HG03558 (cell line): ENCODE measurements at regions not wholly inside any gene's neighbourhood (a gene's known extent, or its start where the extent isn't known, plus 50 kb on each side); places are given as distances from the start of the nearest gene placed in this dataset.

ENCODE experiments used
- ATAC-seq: cut with Tn5 transposase; IDR thresholded peaks from one replicate; pipeline ENCODE4 v1.9.1; 2021; ENCODE audit warnings: moderate number of reproducible peaks; ENCODE audit not compliant: unreplicated experiment; ENCODE audit errors: extremely low read depth

GRCh38 chr4:23547601-23548000 is 342.2 kb downstream of the PPARGC1A start:
- ATAC-seq, result no peak

- ATAC-seq, result no peak
These were observed 342.8 kb downstream of the PPARGC1A start for GRCh38 chr4:23547096-23547495.

GRCh38 chr4:23539969-23540569 is 349.8 kb downstream of the PPARGC1A start:
- no peak for ATAC-seq

GRCh38 chr4:23533859-23534258 is 356.0 kb downstream of the PPARGC1A start:
- ATAC-seq, result no peak

GRCh38 chr4:23516716-23517115 is 373.1 kb downstream of the PPARGC1A start:
- ATAC-seq, result no peak

GRCh38 chr4:23504083-23504482 is 385.8 kb downstream of the PPARGC1A start:
- ATAC-seq, result no peak

GRCh38 chr4:23500894-23501449 is 388.9 kb downstream of the PPARGC1A start:
- no peak for ATAC-seq

GRCh38 chr4:23485801-23486200 is 404.0 kb downstream of the PPARGC1A start:
- no peak for ATAC-seq

- ATAC-seq, result no peak
These were observed 405.2 kb downstream of the PPARGC1A start for GRCh38 chr4:23484689-23485088.

GRCh38 chr4:23483320-23483960 is 406.4 kb downstream of the PPARGC1A start:
- ATAC-seq, result no peak

GRCh38 chr4:23481566-23481965 is 408.3 kb downstream of the PPARGC1A start:
- ATAC-seq, result no peak

- no peak for ATAC-seq
These were observed 411.9 kb downstream of the PPARGC1A start for GRCh38 chr4:23477905-23478304.

- ATAC-seq, result no peak
These were observed 413.2 kb downstream of the PPARGC1A start for GRCh38 chr4:23476515-23477090.

GRCh38 chr4:23463071-23463470 is 426.8 kb downstream of the PPARGC1A start:
- ATAC-seq, result no peak

- ATAC-seq, result no peak
These were observed 431.8 kb downstream of the PPARGC1A start for GRCh38 chr4:23458054-23458453.

GRCh38 chr4:23456864-23457263 is 433.0 kb downstream of the PPARGC1A start:
- ATAC-seq, result no peak

GRCh38 chr4:23455456-23456158 is 434.2 kb downstream of the PPARGC1A start:
- ATAC-seq, result no peak

GRCh38 chr4:23441530-23442069 is 448.2 kb downstream of the PPARGC1A start:
- no peak for ATAC-seq

GRCh38 chr4:23438764-23439163 is 451.1 kb downstream of the PPARGC1A start:
- ATAC-seq, result no peak

GRCh38 chr4:23429497-23429896 is 460.4 kb downstream of the PPARGC1A start:
- no peak for ATAC-seq

- no peak for ATAC-seq
These were observed 464.3 kb downstream of the PPARGC1A start for GRCh38 chr4:23425570-23425969.
